SK-N-SH (cell line): ENCODE measurements at regions not wholly inside any gene's neighbourhood (a gene's known extent, or its start where the extent isn't known, plus 50 kb on each side); places are given as distances from the start of the nearest gene placed in this dataset.

Experiments
- CTCF ChIA-PET: fragments of 300-600, 350-600 bp; formaldehyde crosslinking; extraction: SDS; loops from one replicate; lab custom pipeline; 2021; lab: Yijun Ruan, JAX
- POLR2A ChIA-PET: fragments of 350-600 bp; sonication (Branson Sonifier 250); formaldehyde crosslinking; extraction: SDS; loops from one replicate; lab custom pipeline; 2020; ENCODE audit warnings: antibody characterized with exemption, inconsistent platforms; lab: Yijun Ruan, JAX
- DNase-seq: peaks from one replicate; pipeline ENCODE4 v3.0.0; 2012
- H2AFZ ChIP-seq: fragments of 200-600 bp; sonication (generic); 2 replicates; pipeline ENCODE4 v1.8.1; 2016; ENCODE audit warnings: antibody characterized with exemption, mild to moderate bottlenecking, low read depth
- H3F3A ChIP-seq: fragments of 200-600 bp; sonication (generic); replicated peaks from 2 replicates; pipeline ENCODE3; 2016; ENCODE audit warnings: antibody characterized with exemption, mild to moderate bottlenecking; ENCODE audit not compliant: insufficient read depth
- H3K27ac ChIP-seq, 2 experiments: fragments of 200-500 bp in 1 of 2; fragments of 200-600 bp in 1 of 2; sonication (Bioruptor generic) in 1 of 2; sonication (generic), shearing (Covaris generic) in 1 of 2; 2 replicates each; pipeline versions ENCODE4 v1.5.1 to v1.6.1; 2014 to 2016; ENCODE audit warnings: low read depth in 2 of 2, inconsistent platforms in 1 of 2, low read length in 1 of 2, mild to moderate bottlenecking in 1 of 2, mixed read lengths in 1 of 2
- H3K27me3 ChIP-seq: fragments of 200-600 bp; sonication (generic), shearing (Covaris generic); 2 replicates; pipeline ENCODE4 v1.6.1; 2016; ENCODE audit warnings: mixed run types; ENCODE audit not compliant: insufficient read depth
- H3K36me3 ChIP-seq, 2 experiments: fragments of 200-500 bp in 1 of 2; fragments of 200-600 bp in 1 of 2; sonication (Bioruptor generic) in 1 of 2; sonication (generic) in 1 of 2; replicated peaks in 1 of 2; 2 replicates each; pipeline versions ENCODE3 to v1.5.1; 2014 to 2016; ENCODE audit warnings: low read length in 1 of 2, mild to moderate bottlenecking in 1 of 2; ENCODE audit not compliant: insufficient read depth in 2 of 2, control insufficient read depth in 1 of 2
- H3K4me1 ChIP-seq, 2 experiments: fragments of 200-500 bp in 1 of 2; fragments of 200-600 bp in 1 of 2; sonication (Bioruptor generic) in 1 of 2; sonication (generic), shearing (Covaris generic) in 1 of 2; 2 replicates each; pipeline versions ENCODE4 v1.5.1 to v1.6.1; 2014 to 2016; ENCODE audit warnings: low read depth in 1 of 2, low read length in 1 of 2, mixed run types in 1 of 2; ENCODE audit not compliant: insufficient read depth in 2 of 2, control insufficient read depth in 1 of 2
- H3K4me2 ChIP-seq: fragments of 200-600 bp; sonication (generic), shearing (Covaris generic); 2 replicates; pipeline ENCODE4 v1.6.1; 2017; ENCODE audit warnings: mixed run types
- H3K4me3 ChIP-seq, 2 experiments: fragments of 200-500 bp in 1 of 2; fragments of 200-600 bp in 1 of 2; sonication (Bioruptor generic) in 1 of 2; sonication (generic), shearing (Covaris generic) in 1 of 2; 2 replicates each; pipeline versions ENCODE4 v1.5.1 to v1.8.1; 2014 to 2016; ENCODE audit warnings: low read depth in 2 of 2, inconsistent platforms in 1 of 2, low read length in 1 of 2, mild to moderate bottlenecking in 1 of 2, mixed read lengths in 1 of 2, moderate library complexity in 1 of 2
- H3K79me2 ChIP-seq: fragments of 200-600 bp; sonication (generic); 2 replicates; pipeline ENCODE4 v1.8.1; 2017; ENCODE audit warnings: mild to moderate bottlenecking; ENCODE audit not compliant: insufficient read depth
- H3K9ac ChIP-seq: fragments of 200-600 bp; sonication (generic); 2 replicates; pipeline ENCODE4 v1.6.1; 2017; ENCODE audit warnings: mixed run types
- H3K9me2 ChIP-seq: fragments of 200-600 bp; sonication (generic); 2 replicates; pipeline ENCODE4 v1.6.1; 2017; ENCODE audit warnings: mixed run types
- H3K9me3 ChIP-seq: fragments of 200-600 bp; sonication (generic); 2 replicates; pipeline ENCODE4 v1.6.1; 2017; ENCODE audit warnings: mixed run types, mild to moderate bottlenecking, moderate library complexity
- H4K20me1 ChIP-seq: fragments of 200-600 bp; sonication (generic); 2 replicates; pipeline ENCODE4 v1.6.1; 2017; ENCODE audit warnings: mild to moderate bottlenecking, mixed run types; ENCODE audit not compliant: insufficient read depth
- FOXJ3 ChIP-seq: sonication (generic); formaldehyde crosslinking; IDR thresholded peaks from 2 replicates; pipeline ENCODE4 v1.5.1; 2020; ENCODE audit warnings: mild to moderate bottlenecking, missing genetic modification reagents
- FOXM1 ChIP-seq: IDR thresholded peaks from 2 replicates; pipeline ENCODE4 v1.4.0; 2012; ENCODE audit warnings: low read depth, mild to moderate bottlenecking
- GABPA ChIP-seq: IDR thresholded peaks from 2 replicates; pipeline ENCODE4 v1.4.0; 2012; ENCODE audit warnings: low read depth, mild to moderate bottlenecking
- IRF3 ChIP-seq: fragments of 150-350 bp; IDR thresholded peaks from 2 replicates; pipeline ENCODE4 v1.6.1; 2016; ENCODE audit warnings: mild to moderate bottlenecking, low read depth, low read length
- MAX ChIP-seq: IDR thresholded peaks from 2 replicates; pipeline ENCODE4 v1.4.0; 2012; ENCODE audit warnings: low read depth
- RCOR1 ChIP-seq: fragments of 150-350 bp; IDR thresholded peaks from 2 replicates; pipeline ENCODE4 v1.6.1; 2017; ENCODE audit warnings: antibody characterized with exemption, low read length
- REST ChIP-seq: IDR thresholded peaks from 2 replicates; pipeline ENCODE4 v1.6.1; 2012; ENCODE audit warnings: mild to moderate bottlenecking, low read depth, low read length, moderate library complexity
- TEAD4 ChIP-seq: IDR thresholded peaks from 2 replicates; pipeline ENCODE4 v1.4.0; 2012; ENCODE audit warnings: mild to moderate bottlenecking, borderline replicate concordance; ENCODE audit not compliant: insufficient read depth
- USF1 ChIP-seq: IDR thresholded peaks from 2 replicates; pipeline ENCODE4 v1.4.0; 2012; ENCODE audit warnings: low read depth, borderline replicate concordance
- ZBTB33 ChIP-seq: IDR thresholded peaks from 2 replicates; pipeline ENCODE4 v1.4.0; 2012; ENCODE audit warnings: low read depth, borderline replicate concordance
- WGBS: methylation state at CpG from one replicate; pipeline ENCODE4 v1.1.6; 2017; ENCODE audit warnings: low lambda C conversion rate; 5-methylcytosine and 5-hydroxymethylcytosine counted together

GRCh38 chr9:28255174-28255573 lies 681.9 kb upstream of the C9orf72 start (continued):
- TF ChIP-seq REST (no peak), RCOR1 (no peak), MAX (no peak), FOXM1 (no peak), GABPA (no peak)

- Histone ChIP-seq H3K4me3 (no peak overlapping the region), H3K4me2 (no peak overlapping the region), H3K79me2 (no peaks in the 10 kb centered on the region), H3K9me2 (no peaks in the 10 kb centered on the region), H2AFZ (no peak overlapping the region), H3K27ac (no peak overlapping the region), H3K36me3 (no peaks in the 10 kb centered on the region), H3K27me3 (no peaks in the 10 kb centered on the region), H3K9me3 (no peaks in the 10 kb centered on the region), H3F3A (no peaks in the 10 kb centered on the region), H3K9ac (no peak overlapping the region), H3K4me1 (no peaks in the 10 kb centered on the region; a peak in 1 of 4 replicates), H4K20me1 (no peaks in the 10 kb centered on the region)
- WGBS, result 90% methylated on average over 4 of the region's 4 CpGs
- no peak for TF ChIP-seq TEAD4
- no peak for TF ChIP-seq GABPA
- no peak for TF ChIP-seq FOXJ3 (CRISPR knock-in tag)
- TF ChIP-seq IRF3, result no peak
- TF ChIP-seq USF1, result no peak
- no peak for TF ChIP-seq ZBTB33
- TF ChIP-seq REST, result no peak
- POLR2A ChIA-PET, result no interaction called here
- no peak for DNase-seq
- CTCF ChIA-PET, result no interaction called here
Observed at GRCh38 chr9:28260330-28260729, 687.0 kb upstream of the C9orf72 start.
